H9 (cell line): ENCODE measurements at regions not wholly inside any gene's neighbourhood (a gene's known extent, or its start where the extent isn't known, plus 50 kb on each side); places are given as distances from the start of the nearest gene placed in this dataset.
A peak's percentile ranks its signal among the peaks of the same experiment; 100 is the strongest.

ENCODE experiments used
- DNase-seq: peaks from one replicate; pipeline ENCODE4 v3.0.0-alpha.2; 2017
- H2AFZ ChIP-seq: one replicate; pipeline ENCODE4 v1.6.1; 2013; ENCODE audit warnings: mild to moderate bottlenecking, low read length, control low read depth, moderate library complexity
- H2AK5ac ChIP-seq: 2 replicates; pipeline ENCODE4 v1.6.1; 2013; ENCODE audit warnings: low read length, control low read depth, mixed read lengths; ENCODE audit not compliant: insufficient read length
- H2BK120ac ChIP-seq: one replicate; pipeline ENCODE4 v1.6.1; 2013; ENCODE audit warnings: low read depth, mild to moderate bottlenecking, low read length, control low read depth, inconsistent platforms; ENCODE audit not compliant: poor library complexity, severe bottlenecking
- H2BK12ac ChIP-seq: 2 replicates; pipeline ENCODE4 v1.6.1; 2013; ENCODE audit warnings: low read length, control low read depth, mixed read lengths, low read depth; ENCODE audit not compliant: insufficient read length
- H2BK15ac ChIP-seq: 2 replicates; pipeline ENCODE4 v1.6.1; 2013; ENCODE audit warnings: low read depth, low read length, control low read depth
- H2BK20ac ChIP-seq: one replicate; pipeline ENCODE4 v1.6.1; 2013; ENCODE audit warnings: low read depth, mild to moderate bottlenecking, low read length, control low read depth, inconsistent platforms; ENCODE audit not compliant: poor library complexity, severe bottlenecking
- H2BK5ac ChIP-seq: 2 replicates; pipeline ENCODE4 v1.6.1; 2013; ENCODE audit warnings: low read length, control low read depth, mixed read lengths; ENCODE audit not compliant: insufficient read length
- H3K14ac ChIP-seq: 2 replicates; pipeline ENCODE4 v1.6.1; 2013; ENCODE audit warnings: low read length, control low read depth; ENCODE audit not compliant: insufficient read depth
- H3K18ac ChIP-seq: 2 replicates; pipeline ENCODE4 v1.6.1; 2013; ENCODE audit warnings: low read depth, mild to moderate bottlenecking, mixed read lengths, low read length, control low read depth; ENCODE audit not compliant: insufficient read length
- H3K23ac ChIP-seq: 2 replicates; pipeline ENCODE4 v1.6.1; 2013; ENCODE audit warnings: low read length, control low read depth, mixed read lengths, low read depth; ENCODE audit not compliant: insufficient read length
- H3K23me2 ChIP-seq: 2 replicates; pipeline ENCODE4 v1.6.1; 2013; ENCODE audit warnings: low read depth, mild to moderate bottlenecking, mixed read lengths, low read length, control low read depth; ENCODE audit not compliant: insufficient read length, poor library complexity, severe bottlenecking
- H3K27ac ChIP-seq: 2 replicates; pipeline ENCODE4 v1.5.1; 2013; ENCODE audit warnings: low read length, control low read depth, mixed read lengths, low read depth; ENCODE audit not compliant: insufficient read length
- H3K27me3 ChIP-seq: 2 replicates; pipeline ENCODE4 v1.6.1; 2013; ENCODE audit warnings: low read length, control low read depth, inconsistent platforms; ENCODE audit not compliant: insufficient read depth
- H3K4ac ChIP-seq: 2 replicates; pipeline ENCODE4 v1.6.1; 2013; ENCODE audit warnings: low read depth, mild to moderate bottlenecking, control low read depth, inconsistent platforms, low read length, moderate library complexity
- H3K4me1 ChIP-seq: 2 replicates; pipeline ENCODE4 v1.6.1; 2013; ENCODE audit warnings: low read length, control low read depth, inconsistent platforms; ENCODE audit not compliant: insufficient read depth
- H3K4me2 ChIP-seq: 2 replicates; pipeline ENCODE4 v1.6.1; 2013; ENCODE audit warnings: low read length, control low read depth, mixed read lengths; ENCODE audit not compliant: insufficient read length, insufficient read depth
- H3K56ac ChIP-seq: 2 replicates; pipeline ENCODE4 v1.6.1; 2013; ENCODE audit warnings: low read depth, mild to moderate bottlenecking, mixed read lengths, low read length, control low read depth; ENCODE audit not compliant: insufficient read length
- H3K79me1 ChIP-seq: 2 replicates; pipeline ENCODE4 v1.6.1; 2013; ENCODE audit warnings: low read depth, mild to moderate bottlenecking, moderate library complexity, low read length, control low read depth, inconsistent platforms; ENCODE audit not compliant: insufficient read depth, poor library complexity, severe bottlenecking
- H3K79me2 ChIP-seq: 2 replicates; pipeline ENCODE4 v1.6.1; 2013; ENCODE audit warnings: low read length, control low read depth, inconsistent platforms; ENCODE audit not compliant: insufficient read depth
- H3K9ac ChIP-seq: 2 replicates; pipeline ENCODE4 v1.6.1; 2013; ENCODE audit warnings: low read length, control low read depth, mixed read lengths; ENCODE audit not compliant: insufficient read length; ENCODE audit errors: extremely low read depth
- H3K9me3 ChIP-seq: one replicate; pipeline ENCODE4 v1.6.1; 2013; ENCODE audit warnings: low read depth, low read length, inconsistent platforms; ENCODE audit not compliant: control insufficient read depth
- H3T11ph ChIP-seq: one replicate; pipeline ENCODE4 v1.6.1; 2013; ENCODE audit warnings: mild to moderate bottlenecking, low read length, control low read depth, inconsistent platforms
- H4K20me1 ChIP-seq: one replicate; pipeline ENCODE4 v1.6.1; 2013; ENCODE audit not compliant: control insufficient read depth, insufficient read length, insufficient read depth
- H4K5ac ChIP-seq: 2 replicates; pipeline ENCODE4 v1.6.1; 2013; ENCODE audit warnings: low read depth, mild to moderate bottlenecking, mixed read lengths, low read length, control low read depth; ENCODE audit not compliant: insufficient read length
- H4K8ac ChIP-seq: replicated peaks from 2 replicates; pipeline ENCODE4 v1.6.1; 2013; ENCODE audit warnings: low read length, control low read depth, mixed read lengths, low read depth; ENCODE audit not compliant: insufficient read length
- H4K91ac ChIP-seq: 2 replicates; pipeline ENCODE4 v1.6.1; 2013; ENCODE audit warnings: low read depth, mild to moderate bottlenecking, moderate library complexity, mixed read lengths, low read length, control low read depth; ENCODE audit not compliant: insufficient read length
- H3K27ac Mint-ChIP-seq, 3 experiments: 2 replicates in 2 of 3; 3 replicates in 1 of 3; pipeline ENCODE4 v1.8.0; 2020 to 2021; ENCODE audit warnings: mixed read lengths in 3 of 3, mild to moderate bottlenecking in 1 of 3, moderate library complexity in 1 of 3
- H3K27me3 Mint-ChIP-seq: 2 replicates; pipeline ENCODE4 v1.8.0; 2021; ENCODE audit warnings: low read depth, mild to moderate bottlenecking, moderate library complexity, mixed read lengths
- H3K36me3 Mint-ChIP-seq, 3 experiments: 2 replicates in 2 of 3; 3 replicates in 1 of 3; pipeline ENCODE4 v1.8.0; 2020 to 2021; ENCODE audit warnings: low read depth in 3 of 3, mixed read lengths in 3 of 3; ENCODE audit not compliant: insufficient read depth in 1 of 3
- H3K4me1 Mint-ChIP-seq, 2 experiments: 2 replicates each; pipeline ENCODE4 v1.8.0; 2020; ENCODE audit warnings: mixed read lengths in 2 of 2
- H3K4me3 Mint-ChIP-seq, 2 experiments: 2 replicates in 1 of 2; 3 replicates in 1 of 2; pipeline ENCODE4 v1.8.0; 2020 to 2021; ENCODE audit warnings: mild to moderate bottlenecking in 2 of 2, mixed read lengths in 2 of 2, moderate library complexity in 1 of 2
- H3K9me3 Mint-ChIP-seq, 2 experiments: 2 replicates in 1 of 2; 3 replicates in 1 of 2; pipeline ENCODE4 v1.8.0; 2020; ENCODE audit warnings: mild to moderate bottlenecking in 2 of 2, mixed read lengths in 2 of 2, moderate library complexity in 1 of 2
- CTCF ChIP-seq: fragments of 200-600 bp; sonication (generic); conservative IDR thresholded peaks from 3 replicates; pipeline ENCODE4 v1.8.0; 2021; ENCODE audit warnings: antibody characterized with exemption, mild to moderate bottlenecking
- WGBS: extraction: QIAGEN DNeasy Blood & Tissue Kit; methylation state at CpG from one replicate; pipeline ENCODE4 v1.1.7; 2013; ENCODE audit warnings: missing lambda C conversion rate, low lambda C conversion rate, mixed read lengths; ENCODE audit not compliant: insufficient read length; ENCODE audit errors: extremely low coverage; 5-methylcytosine and 5-hydroxymethylcytosine counted together

- peak overlapping the region in 2 of 3 experiments; percentile 5 to 48; a peak in 1 of 7 replicates for H3K27ac Mint-ChIP-seq
- no peak overlapping the region for H4K91ac ChIP-seq
- no peak overlapping the region for H4K5ac ChIP-seq
- H2BK5ac ChIP-seq: no peak overlapping the region
- peak overlapping the region; percentile 13; the same call in 1 of the 2 replicates for H3K14ac ChIP-seq
- no peak overlapping the region for H3T11ph ChIP-seq
- no peaks in the 10 kb centered on the region for H3K23me2 ChIP-seq
- H3K56ac ChIP-seq: no peak overlapping the region
- H3K9me3 ChIP-seq: no peaks in the 10 kb centered on the region
- no peak overlapping the region for H2AFZ ChIP-seq
- no peaks in the 10 kb centered on the region; a peak in 2 of 5 replicates for H3K9me3 Mint-ChIP-seq
- no peak overlapping the region for H2BK12ac ChIP-seq
- peaks cover 16 to 20% of the 10 kb centered on the region in 2 experiments for H3K4me1 Mint-ChIP-seq
- no peaks in the 10 kb centered on the region; the same call in 1 of the 2 replicates for H3K4me1 ChIP-seq
- no peak overlapping the region for H2BK20ac ChIP-seq
- no peak overlapping the region for H3K4ac ChIP-seq
- H3K27ac ChIP-seq: no peak overlapping the region
- H3K27me3 Mint-ChIP-seq: peaks cover 25% of the 10 kb centered on the region
- H3K79me2 ChIP-seq: no peaks in the 10 kb centered on the region
- no peaks in the 10 kb centered on the region for H3K79me1 ChIP-seq
- H3K23ac ChIP-seq: no peak overlapping the region
- no peaks in the 10 kb centered on the region; a peak in 1 of 7 replicates for H3K36me3 Mint-ChIP-seq
- TF ChIP-seq CTCF: no peak
- H4K20me1 ChIP-seq: no peaks in the 10 kb centered on the region
- no CpG with 5 or more reads among the region's 9 CpGs for WGBS
- H3K4me3 Mint-ChIP-seq: no peak overlapping the region
- no peak overlapping the region for H2BK120ac ChIP-seq
- no peaks in the 10 kb centered on the region for H3K27me3 ChIP-seq
- H4K8ac ChIP-seq: no peak overlapping the region
- H2BK15ac ChIP-seq: no peak overlapping the region
- no peak overlapping the region for H2AK5ac ChIP-seq
- H3K9ac ChIP-seq: no peak overlapping the region
- no peak overlapping the region for H3K18ac ChIP-seq
- no peak overlapping the region for H3K4me2 ChIP-seq
- no peak for DNase-seq
These were observed 62.6 kb downstream of the DIO3 start for GRCh38 chr14:101623685-101624444.
